Breast epithelium (tissue), 3 donors: ENCODE measurements at regions not wholly inside any gene's neighbourhood (a gene's known extent, or its start where the extent isn't known, plus 50 kb on each side); places are given as distances from the start of the nearest gene placed in this dataset.

Experiments
- POLR2A ChIP-seq: fragments of 450-650 bp; IDR thresholded peaks from one replicate; pipeline ENCODE4 v1.6.1; 2016; ENCODE audit warnings: antibody characterized with exemption, mild to moderate bottlenecking, moderate library complexity
- POLR2AphosphoS5 ChIP-seq, 3 donors: sonication (generic); formaldehyde crosslinking; IDR thresholded peaks; one replicate each; pipeline ENCODE4 v1.6.1; 2017; ENCODE audit warnings: antibody characterized with exemption in 3 of 3
- TF ChIP-seq, protein P1 (sequence below), 3 donors: fragments of 450-650 bp; IDR thresholded peaks; one replicate each; pipeline ENCODE4 v1.5.1; 2016 to 2017; ENCODE audit warnings: antibody characterized with exemption in 3 of 3, mild to moderate bottlenecking in 3 of 3, moderate library complexity in 3 of 3

DNA sequence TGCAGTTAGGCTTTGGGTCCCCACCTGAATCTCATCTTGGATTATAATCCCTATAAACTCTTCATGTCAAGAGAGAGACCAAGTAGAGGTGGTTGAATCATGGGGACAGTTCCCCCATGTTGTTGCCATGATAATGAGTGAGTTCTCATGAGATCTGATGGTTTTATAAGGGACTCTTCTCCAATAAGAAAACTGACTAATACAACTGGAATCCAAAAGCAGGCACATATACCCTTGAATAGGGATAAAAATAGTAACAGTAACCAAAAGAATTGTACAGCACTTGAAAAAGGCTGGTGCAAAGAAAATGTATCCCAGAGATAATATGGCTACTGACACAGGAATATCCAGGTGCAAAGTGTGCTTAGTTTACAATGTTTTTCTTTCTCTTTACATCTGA lies 351.5 kb upstream of the MAD2L1 start:
- TF ChIP-seq, protein P1, sequence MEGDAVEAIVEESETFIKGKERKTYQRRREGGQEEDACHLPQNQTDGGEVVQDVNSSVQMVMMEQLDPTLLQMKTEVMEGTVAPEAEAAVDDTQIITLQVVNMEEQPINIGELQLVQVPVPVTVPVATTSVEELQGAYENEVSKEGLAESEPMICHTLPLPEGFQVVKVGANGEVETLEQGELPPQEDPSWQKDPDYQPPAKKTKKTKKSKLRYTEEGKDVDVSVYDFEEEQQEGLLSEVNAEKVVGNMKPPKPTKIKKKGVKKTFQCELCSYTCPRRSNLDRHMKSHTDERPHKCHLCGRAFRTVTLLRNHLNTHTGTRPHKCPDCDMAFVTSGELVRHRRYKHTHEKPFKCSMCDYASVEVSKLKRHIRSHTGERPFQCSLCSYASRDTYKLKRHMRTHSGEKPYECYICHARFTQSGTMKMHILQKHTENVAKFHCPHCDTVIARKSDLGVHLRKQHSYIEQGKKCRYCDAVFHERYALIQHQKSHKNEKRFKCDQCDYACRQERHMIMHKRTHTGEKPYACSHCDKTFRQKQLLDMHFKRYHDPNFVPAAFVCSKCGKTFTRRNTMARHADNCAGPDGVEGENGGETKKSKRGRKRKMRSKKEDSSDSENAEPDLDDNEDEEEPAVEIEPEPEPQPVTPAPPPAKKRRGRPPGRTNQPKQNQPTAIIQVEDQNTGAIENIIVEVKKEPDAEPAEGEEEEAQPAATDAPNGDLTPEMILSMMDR (IDR thresholded peaks at IDR 0.05), result no peak
- no peak for TF ChIP-seq POLR2AphosphoS5 (IDR thresholded peaks at IDR 0.05)
- TF ChIP-seq POLR2A, result no peak
